Gastrocnemius medialis (tissue), 4 donors: ENCODE measurements at regions not wholly inside any gene's neighbourhood (a gene's known extent, or its start where the extent isn't known, plus 50 kb on each side); places are given as distances from the start of the nearest gene placed in this dataset.

Source experiments
- ATAC-seq, 2 donors: fragments of 150-250 bp; one replicate each; pipeline ENCODE4 v1.9.1; 2016
- DNase-seq, 2 donors: peaks; one replicate each; pipeline ENCODE4 v3.0.0-alpha.2; 2019
- H3K27ac ChIP-seq, 4 donors: fragments of 200-600 bp; sonication (generic); 1 replicate in 1 of 4; 2 replicates in 3 of 4; pipeline ENCODE4 v1.5.1; 2016 to 2018; ENCODE audit warnings: mild to moderate bottlenecking in 2 of 4, moderate library complexity in 1 of 4
- H3K27me3 ChIP-seq, 3 donors: fragments of 200-600 bp; sonication (generic) in 2 of 3; 1 replicate in 1 of 3; 2 replicates in 2 of 3; pipeline versions ENCODE4 v1.5.1 to v1.6.0; 2016 to 2019; ENCODE audit warnings: mild to moderate bottlenecking in 1 of 3, moderate library complexity in 1 of 3
- H3K36me3 ChIP-seq, 2 donors: fragments of 200-600 bp; sonication (generic) in 1 of 2; one replicate each; pipeline ENCODE4 v1.5.1; 2017 to 2018
- H3K4me1 ChIP-seq, 2 donors: fragments of 200-600 bp; sonication (generic) in 1 of 2; one replicate each; pipeline ENCODE4 v1.5.1; 2016 to 2017; ENCODE audit warnings: mild to moderate bottlenecking in 2 of 2
- H3K4me3 ChIP-seq, 4 donors: fragments of 200-600 bp; sonication (generic) in 3 of 4; 1 replicate in 1 of 4; 2 replicates in 3 of 4; pipeline ENCODE4 v1.5.1; 2016 to 2019; ENCODE audit warnings: mild to moderate bottlenecking in 2 of 4
- H3K9me3 ChIP-seq, 3 donors: fragments of 200-600 bp; sonication (generic) in 2 of 3; 1 replicate in 1 of 3; 2 replicates in 2 of 3; pipeline ENCODE4 v1.5.1; 2016 to 2019
- POLR2A ChIP-seq, 2 donors: fragments of 450-650 bp; IDR thresholded peaks; one replicate each; pipeline ENCODE4 v1.6.1; 2017; ENCODE audit warnings: antibody characterized with exemption in 2 of 2, mild to moderate bottlenecking in 2 of 2, moderate library complexity in 2 of 2
- in situ Hi-C, 4 donors: fragments of 200-750 bp; cut with MboI; loops; one replicate each; pipeline versions ENCODE4 v1.15.0 to v1.8.0; 2017; ENCODE audit warnings: low sequenced_read_pairs in 4 of 4
- intact Hi-C: fragments of 100-400 bp; cut with DNase I; formaldehyde crosslinking; loops from one replicate; pipeline ENCODE4 v1.15.1; 2023; ENCODE audit warnings: low total_unique reads
- TF ChIP-seq, protein P1 (sequence below), 5 experiments: fragments of 450-650 bp in 3 of 5; fragments of 200-600 bp in 2 of 5; sonication (generic) in 2 of 5; IDR thresholded peaks in 4 of 5; conservative IDR thresholded peaks in 1 of 5; 1 replicate in 4 of 5; 2 replicates in 1 of 5; pipeline ENCODE4 v1.5.1; 2016 to 2019; ENCODE audit warnings: antibody characterized with exemption in 5 of 5, mild to moderate bottlenecking in 3 of 5, moderate library complexity in 3 of 5

DNA sequence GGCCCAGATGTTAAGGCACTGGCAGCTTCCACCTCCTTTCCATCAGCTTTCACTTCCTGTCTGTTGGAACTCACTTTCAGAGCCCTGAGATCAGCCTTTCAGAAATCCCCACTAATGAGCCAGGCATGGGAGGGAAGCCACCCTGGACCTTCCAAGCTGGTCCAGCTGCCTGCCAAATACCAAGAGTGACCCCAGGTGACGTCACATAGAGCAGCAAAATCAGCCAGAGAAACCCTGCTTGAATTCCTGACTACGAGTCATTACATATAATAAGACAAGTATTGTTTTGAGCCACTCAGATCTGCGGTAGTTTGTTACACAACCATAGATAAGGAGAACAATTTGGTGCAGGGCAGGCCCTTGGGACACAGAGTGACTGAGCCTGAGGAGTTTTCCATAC, 556.0 kb upstream of the JAG1 start:
- ATAC-seq: peak in 1 of 2 donors; percentile 33
- in situ Hi-C loops (no loop called here), intact Hi-C loops (no loop called here)
- Histone ChIP-seq H3K4me3 (no peak overlapping the region), H3K4me1 (peaks cover 0 to 4% of the 10 kb centered on the region in 2 donors), H3K36me3 (no peaks in the 10 kb centered on the region), H3K9me3 (no peaks in the 10 kb centered on the region), H3K27me3 (no peaks in the 10 kb centered on the region), H3K27ac (peak overlapping the region in 3 of 4 donors; percentile 1 to 49 (median 48))
- TF ChIP-seq POLR2A (IDR thresholded peaks at IDR 0.05): no peak
- TF ChIP-seq, protein P1, sequence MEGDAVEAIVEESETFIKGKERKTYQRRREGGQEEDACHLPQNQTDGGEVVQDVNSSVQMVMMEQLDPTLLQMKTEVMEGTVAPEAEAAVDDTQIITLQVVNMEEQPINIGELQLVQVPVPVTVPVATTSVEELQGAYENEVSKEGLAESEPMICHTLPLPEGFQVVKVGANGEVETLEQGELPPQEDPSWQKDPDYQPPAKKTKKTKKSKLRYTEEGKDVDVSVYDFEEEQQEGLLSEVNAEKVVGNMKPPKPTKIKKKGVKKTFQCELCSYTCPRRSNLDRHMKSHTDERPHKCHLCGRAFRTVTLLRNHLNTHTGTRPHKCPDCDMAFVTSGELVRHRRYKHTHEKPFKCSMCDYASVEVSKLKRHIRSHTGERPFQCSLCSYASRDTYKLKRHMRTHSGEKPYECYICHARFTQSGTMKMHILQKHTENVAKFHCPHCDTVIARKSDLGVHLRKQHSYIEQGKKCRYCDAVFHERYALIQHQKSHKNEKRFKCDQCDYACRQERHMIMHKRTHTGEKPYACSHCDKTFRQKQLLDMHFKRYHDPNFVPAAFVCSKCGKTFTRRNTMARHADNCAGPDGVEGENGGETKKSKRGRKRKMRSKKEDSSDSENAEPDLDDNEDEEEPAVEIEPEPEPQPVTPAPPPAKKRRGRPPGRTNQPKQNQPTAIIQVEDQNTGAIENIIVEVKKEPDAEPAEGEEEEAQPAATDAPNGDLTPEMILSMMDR (IDR thresholded peaks at IDR 0.05 in 4 of 5, conservative IDR thresholded peaks at IDR 0.05 in 1 of 5): no peak
- peak in 1 of 2 donors; percentile 14 for DNase-seq

- no peaks in the 10 kb centered on the region for H3K9me3 ChIP-seq
- no peak overlapping the region for H3K27ac ChIP-seq
- no peaks in the 10 kb centered on the region for H3K36me3 ChIP-seq
- TF ChIP-seq, protein P1 (IDR thresholded peaks at IDR 0.05 in 4 of 5, conservative IDR thresholded peaks at IDR 0.05 in 1 of 5): no peak
- TF ChIP-seq POLR2A (IDR thresholded peaks at IDR 0.05): no peak
- in situ Hi-C loops: no loop called here
- no peaks in the 10 kb centered on the region for H3K27me3 ChIP-seq
- intact Hi-C loops: no loop called here
- H3K4me3 ChIP-seq: no peak overlapping the region
- H3K4me1 ChIP-seq: peaks cover 0 to 4% of the 10 kb centered on the region in 2 donors
- DNase-seq: no peak
- no peak for ATAC-seq
These were observed 557.2 kb upstream of the JAG1 start for GRCh38 chr20:11230999-11231398.

- intact Hi-C loops: no loop called here
- H3K36me3 ChIP-seq: no peaks in the 10 kb centered on the region
These were observed 558.2 kb upstream of the JAG1 start for GRCh38 chr20:11231742-11232648.

GRCh38 chr20:11232896-11233295, 559.1 kb upstream of the JAG1 start:
- ATAC-seq: no peak
- in situ Hi-C loops: no loop called here
- peaks cover 0 to 4% of the 10 kb centered on the region in 2 donors for H3K4me1 ChIP-seq
- TF ChIP-seq POLR2A (IDR thresholded peaks at IDR 0.05): no peak
- no peak overlapping the region for H3K4me3 ChIP-seq
- H3K27ac ChIP-seq: no peak overlapping the region
- no peaks in the 10 kb centered on the region for H3K9me3 ChIP-seq
- H3K27me3 ChIP-seq: no peaks in the 10 kb centered on the region
- H3K36me3 ChIP-seq: no peaks in the 10 kb centered on the region
- intact Hi-C loops: no loop called here
- no peak for DNase-seq

More at GRCh38 chr20:11231742-11232648, 558.2 kb upstream of the JAG1 start:
- H3K27ac ChIP-seq: no peak overlapping the region
- no peaks in the 10 kb centered on the region for H3K27me3 ChIP-seq
- DNase-seq (no peak), ATAC-seq (no peak)
- peaks cover 0 to 4% of the 10 kb centered on the region in 2 donors for H3K4me1 ChIP-seq
- no peak overlapping the region for H3K4me3 ChIP-seq
- no peak for TF ChIP-seq POLR2A (IDR thresholded peaks at IDR 0.05)
- TF ChIP-seq, protein P1 (IDR thresholded peaks at IDR 0.05 in 4 of 5, conservative IDR thresholded peaks at IDR 0.05 in 1 of 5): no peak
- in situ Hi-C loops: no loop called here
- no peaks in the 10 kb centered on the region for H3K9me3 ChIP-seq

- TF ChIP-seq, protein P1 (IDR thresholded peaks at IDR 0.05 in 4 of 5, conservative IDR thresholded peaks at IDR 0.05 in 1 of 5): no peak
- TF ChIP-seq POLR2A (IDR thresholded peaks at IDR 0.05): no peak
- H3K4me1 ChIP-seq: peaks cover 0 to 4% of the 10 kb centered on the region in 2 donors
- ATAC-seq: no peak
- DNase-seq: no peak
- in situ Hi-C loops: no loop called here
- no peaks in the 10 kb centered on the region for H3K36me3 ChIP-seq
- H3K4me3 ChIP-seq: no peak overlapping the region
- intact Hi-C loops: no loop called here
- no peaks in the 10 kb centered on the region for H3K27me3 ChIP-seq
- no peaks in the 10 kb centered on the region for H3K9me3 ChIP-seq
- H3K27ac ChIP-seq: peak overlapping the region in 1 of 4 donors; percentile 8
These were observed 560.4 kb upstream of the JAG1 start for GRCh38 chr20:11234181-11234580.
